ENCODE measurements at regions not wholly inside any gene's neighbourhood (a gene's known extent, or its start where the extent isn't known, plus 50 kb on each side); places are given as distances from the start of the nearest gene placed in this dataset.
"Not testable (repeated sequence)": the region's sequence is repeated elsewhere in the genome, so short reads cannot be mapped to it uniquely, and the experiment has no call there.

GRCh38 chr6:27130668-27131428, 116.7 kb upstream of the PRSS16 start:
- ATAC-seq (replicated peaks): no peak
- H3K9me3 Mint-ChIP-seq: no peaks in the 10 kb centered on the region
- H3K4me3 Mint-ChIP-seq: peak overlapping the region; percentile 31 to 37
- H3K4me1 Mint-ChIP-seq: peaks cover 10 to 18% of the 10 kb centered on the region in 2 donors
- peaks cover 0 to 2% of the 10 kb centered on the region in 2 donors for H3K36me3 Mint-ChIP-seq
- no peaks in the 10 kb centered on the region for H3K27me3 Mint-ChIP-seq
- H3K27ac Mint-ChIP-seq: peak overlapping the region; percentile 65
- no peak for DNase-seq

- H3K27me3 Mint-ChIP-seq, H3K4me3 Mint-ChIP-seq, H3K27ac Mint-ChIP-seq, H3K9me3 Mint-ChIP-seq, H3K36me3 Mint-ChIP-seq, DNase-seq, H3K4me1 Mint-ChIP-seq: not testable (repeated sequence)
- ATAC-seq (replicated peaks): peak; percentile 10 to 16
Measured at GRCh38 chr6:27132282-27132531, 115.3 kb upstream of the PRSS16 start.

GRCh38 chr6:27132532-27133280, 114.8 kb upstream of the PRSS16 start:
- ATAC-seq (replicated peaks): peak; percentile 77 to 85
- peak; percentile 95 for DNase-seq
- Mint-ChIP-seq H3K36me3 (peaks cover 4% of the 10 kb centered on the region in 2 donors), H3K9me3 (no peaks in the 10 kb centered on the region), H3K27me3 (no peaks in the 10 kb centered on the region), H3K4me3 (no peak overlapping the region), H3K4me1 (peaks cover 4 to 8% of the 10 kb centered on the region in 2 donors), H3K27ac (no peak overlapping the region)

GRCh38 chr6:27133281-27134227, 113.9 kb upstream of the PRSS16 start:
- Mint-ChIP-seq H3K4me1 (peaks cover 10 to 13% of the 10 kb centered on the region in 2 donors), H3K4me3 (no peak overlapping the region), H3K27ac (no peak overlapping the region), H3K36me3 (peaks cover 9 to 10% of the 10 kb centered on the region in 2 donors), H3K9me3 (no peaks in the 10 kb centered on the region), H3K27me3 (no peaks in the 10 kb centered on the region)
- DNase-seq: peak; percentile 73
- peak; percentile 37 to 49 for ATAC-seq (replicated peaks)

- H3K27ac Mint-ChIP-seq: no peak overlapping the region
Measured at GRCh38 chr6:27135087-27135657, 112.3 kb upstream of the PRSS16 start.

GRCh38 chr6:27136077-27136644, 111.3 kb upstream of the PRSS16 start:
- no peaks in the 10 kb centered on the region for H3K27me3 Mint-ChIP-seq
- H3K4me1 Mint-ChIP-seq: peaks cover 21 to 22% of the 10 kb centered on the region in 2 donors

More at GRCh38 chr6:27135087-27135657, 112.3 kb upstream of the PRSS16 start:
- Mint-ChIP-seq H3K9me3 (no peaks in the 10 kb centered on the region), H3K4me1 (peaks cover 18 to 19% of the 10 kb centered on the region in 2 donors), H3K27me3 (no peaks in the 10 kb centered on the region), H3K4me3 (no peak overlapping the region), H3K36me3 (peaks cover 19 to 21% of the 10 kb centered on the region in 2 donors)
- ATAC-seq (replicated peaks) (no peak), DNase-seq (no peak)

GRCh38 chr6:27136978-27137814, 110.3 kb upstream of the PRSS16 start:
- ATAC-seq (replicated peaks) (no peak), DNase-seq (no peak)
- Mint-ChIP-seq H3K4me1 (peaks cover 26 to 31% of the 10 kb centered on the region in 2 donors), H3K36me3 (peaks cover 23 to 31% of the 10 kb centered on the region in 2 donors), H3K27me3 (no peaks in the 10 kb centered on the region), H3K4me3 (no peak overlapping the region), H3K9me3 (no peaks in the 10 kb centered on the region), H3K27ac (no peak overlapping the region)

More at GRCh38 chr6:27136077-27136644, 111.3 kb upstream of the PRSS16 start:
- H3K36me3 Mint-ChIP-seq: peaks cover 22 to 25% of the 10 kb centered on the region in 2 donors
- H3K4me3 Mint-ChIP-seq: no peak overlapping the region
- DNase-seq (no peak), ATAC-seq (replicated peaks) (no peak)
- peak overlapping the region; percentile 14 for H3K27ac Mint-ChIP-seq
- no peaks in the 10 kb centered on the region for H3K9me3 Mint-ChIP-seq

- Mint-ChIP-seq H3K4me1 (peaks cover 28 to 43% of the 10 kb centered on the region in 2 donors), H3K36me3 (peaks cover 29 to 33% of the 10 kb centered on the region in 2 donors), H3K9me3 (no peaks in the 10 kb centered on the region), H3K4me3 (peak overlapping the region; percentile 93 to 98), H3K27me3 (no peaks in the 10 kb centered on the region), H3K27ac (peak overlapping the region; percentile 98)
- DNase-seq: no peak
- no peak for ATAC-seq (replicated peaks)
Measured at GRCh38 chr6:27138406-27138805, 109.1 kb upstream of the PRSS16 start.

- no peaks in the 10 kb centered on the region for H3K9me3 Mint-ChIP-seq
- H3K4me1 Mint-ChIP-seq: peaks cover 28 to 48% of the 10 kb centered on the region in 2 donors
- peaks cover 31 to 35% of the 10 kb centered on the region in 2 donors for H3K36me3 Mint-ChIP-seq
- H3K27me3 Mint-ChIP-seq: no peaks in the 10 kb centered on the region
- H3K4me3 Mint-ChIP-seq: peak overlapping the region; percentile 93 to 98
- peak overlapping the region; percentile 98 for H3K27ac Mint-ChIP-seq
- ATAC-seq (replicated peaks) (peak; percentile 78 to 81), DNase-seq (peak; percentile 79)
Measured at GRCh38 chr6:27138837-27139755, 108.4 kb upstream of the PRSS16 start.

- peak overlapping the region; percentile 93 to 98 for H3K4me3 Mint-ChIP-seq
- no peak for DNase-seq
- H3K9me3 Mint-ChIP-seq: no peaks in the 10 kb centered on the region
- peak overlapping the region; percentile 98 for H3K27ac Mint-ChIP-seq
- peak; percentile 29 to 40 for ATAC-seq (replicated peaks)
- no peaks in the 10 kb centered on the region for H3K27me3 Mint-ChIP-seq
- H3K36me3 Mint-ChIP-seq: peaks cover 29 to 35% of the 10 kb centered on the region in 2 donors
- peaks cover 26 to 49% of the 10 kb centered on the region in 2 donors for H3K4me1 Mint-ChIP-seq
Measured at GRCh38 chr6:27139756-27140579, 107.5 kb upstream of the PRSS16 start.

- Mint-ChIP-seq H3K36me3 (peaks cover 29 to 35% of the 10 kb centered on the region in 2 donors), H3K27me3 (no peaks in the 10 kb centered on the region), H3K4me3 (peak overlapping the region; percentile 66 to 80), H3K27ac (peak overlapping the region; percentile 84), H3K9me3 (no peaks in the 10 kb centered on the region), H3K4me1 (peaks cover 24 to 49% of the 10 kb centered on the region in 2 donors)
- DNase-seq (no peak), ATAC-seq (replicated peaks) (no peak)
Measured at GRCh38 chr6:27140999-27141528, 106.4 kb upstream of the PRSS16 start.
